HG02870 (cell line): ENCODE measurements at regions not wholly inside any gene's neighbourhood (a gene's known extent, or its start where the extent isn't known, plus 50 kb on each side); places are given as distances from the start of the nearest gene placed in this dataset.

ENCODE experiments used
- ATAC-seq: cut with Tn5 transposase; IDR thresholded peaks from one replicate; pipeline ENCODE4 v1.9.1; 2021; ENCODE audit warnings: mild to moderate bottlenecking, moderate library complexity; ENCODE audit not compliant: unreplicated experiment

GRCh38 chr13:70347947-70348620, 239.8 kb upstream of the KLHL1 start:
- no peak for ATAC-seq

GRCh38 chr13:70339738-70340137, 231.5 kb upstream of the KLHL1 start:
- no peak for ATAC-seq

DNA sequence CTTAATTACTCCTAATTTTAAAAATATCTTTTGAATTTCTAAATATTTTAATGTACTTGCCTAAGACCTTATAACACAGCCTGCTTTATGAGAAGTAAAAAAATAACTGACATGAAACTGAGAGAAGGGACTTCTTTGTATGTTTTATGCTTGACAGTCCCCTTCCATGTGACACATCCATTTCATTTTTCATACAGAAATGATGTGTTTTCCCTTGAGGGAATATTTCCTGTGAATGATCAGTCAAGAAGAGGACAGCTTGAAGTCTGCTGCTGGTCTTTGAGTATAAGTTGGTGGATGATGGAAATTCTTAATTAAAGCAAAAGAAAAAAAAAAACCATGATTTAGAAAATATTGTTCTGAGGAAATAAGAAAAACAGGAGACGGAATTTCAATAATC, 230.4 kb upstream of the KLHL1 start:
- no peak for ATAC-seq

DNA sequence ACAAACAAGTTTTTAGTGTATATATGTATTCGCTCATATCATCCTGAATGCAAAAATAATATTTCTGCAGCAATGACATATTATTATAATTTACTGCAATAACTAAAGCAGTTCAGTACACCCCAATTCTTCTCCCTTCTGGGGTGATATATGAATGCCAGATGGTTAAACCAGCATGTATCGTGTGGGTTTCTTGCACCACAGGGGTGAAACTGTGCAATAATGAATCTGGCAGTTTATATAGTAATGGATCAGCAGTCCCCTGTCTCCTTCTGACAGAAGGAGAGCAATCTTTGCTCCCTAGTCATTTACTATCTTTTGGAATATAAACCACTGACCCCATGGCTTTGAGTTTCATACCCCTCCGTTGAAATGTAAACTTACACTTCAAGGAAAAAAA, 228.6 kb upstream of the KLHL1 start:
- no peak for ATAC-seq

DNA sequence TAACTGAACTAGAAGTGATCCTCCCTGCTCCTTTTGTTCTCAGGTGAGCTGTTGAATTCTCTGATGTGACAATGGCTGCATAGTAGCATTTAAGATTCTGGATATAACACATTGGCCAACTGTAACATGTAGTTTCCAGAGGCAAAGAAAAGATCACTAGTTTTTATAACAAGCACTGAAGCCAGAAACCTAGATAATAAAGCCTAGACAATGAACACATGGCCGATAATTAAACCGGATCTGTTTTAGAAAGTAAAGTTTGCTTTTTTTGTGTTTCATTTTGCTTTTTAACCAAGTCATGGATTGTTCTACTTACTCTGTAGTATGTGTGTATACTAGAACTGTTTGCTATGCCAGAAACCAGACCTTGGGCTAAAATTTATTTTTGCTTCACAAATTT, 225.5 kb upstream of the KLHL1 start:
- ATAC-seq: no peak

DNA sequence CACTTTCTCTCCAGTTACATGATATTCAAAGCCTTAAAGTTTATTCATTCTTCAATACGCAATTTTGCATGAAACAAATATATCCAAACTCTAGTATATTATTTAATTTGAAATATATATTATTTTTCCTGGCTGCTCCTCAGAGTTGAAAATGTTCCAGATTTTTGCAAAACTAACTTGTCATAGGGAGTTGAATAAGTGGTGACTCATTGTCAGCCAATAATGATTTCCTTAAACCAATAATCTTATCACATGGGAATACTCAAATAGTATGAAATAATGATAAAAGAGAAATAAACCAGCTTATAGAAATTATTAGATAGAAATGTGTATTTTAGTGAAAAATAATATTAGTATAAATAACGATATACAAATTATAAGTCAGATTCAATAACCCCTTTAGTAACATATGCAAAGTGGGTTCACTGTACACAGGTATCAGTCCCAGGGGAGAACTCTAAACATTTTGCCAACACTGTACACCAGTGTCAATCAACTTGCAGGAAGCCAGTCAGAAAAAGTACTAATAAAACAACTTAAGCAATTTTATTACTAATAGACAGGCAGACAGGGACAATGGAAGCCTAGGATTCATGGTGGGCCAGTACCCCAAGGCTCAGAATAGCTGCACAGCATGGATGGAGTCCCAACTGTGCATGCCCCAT, 222.6 kb upstream of the KLHL1 start:
- ATAC-seq: no peak

- no peak for ATAC-seq
Observed at GRCh38 chr13:70324519-70324918, 216.3 kb upstream of the KLHL1 start.

- no peak for ATAC-seq
Observed at GRCh38 chr13:70311191-70311590, 202.9 kb upstream of the KLHL1 start.

DNA sequence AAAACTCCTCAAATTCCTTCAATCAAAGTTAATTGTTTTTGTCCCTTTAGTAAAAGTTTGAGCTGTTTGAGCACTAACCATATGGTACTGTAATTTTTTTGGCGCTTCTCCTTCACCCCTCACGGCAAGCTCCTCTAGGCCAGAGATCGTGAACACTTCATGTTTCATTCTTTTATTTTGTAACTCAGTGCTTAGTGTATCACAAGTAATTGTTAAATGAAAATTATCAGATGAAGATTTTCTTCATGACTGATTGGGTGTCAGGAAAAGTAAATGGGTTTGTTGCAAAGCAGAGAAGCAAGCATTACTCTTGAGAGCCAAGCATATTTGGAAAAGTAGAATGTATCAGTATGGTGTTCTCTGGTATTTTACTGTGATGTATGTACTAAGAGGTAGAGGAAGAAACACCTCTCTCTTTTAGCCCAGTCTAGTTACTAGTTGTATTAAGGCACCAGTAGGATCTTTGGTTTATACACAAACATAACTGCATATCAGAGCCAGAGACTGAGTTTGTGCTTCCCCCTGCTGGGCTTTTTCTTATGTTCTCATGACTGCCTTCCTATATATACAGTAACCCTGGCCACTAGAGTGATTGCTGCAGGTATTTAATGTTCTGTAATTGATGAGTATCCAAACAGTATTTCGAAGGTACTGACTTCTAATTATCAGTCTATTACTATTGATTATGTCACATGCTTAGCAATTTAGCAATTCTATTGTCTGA, 202.3 kb upstream of the KLHL1 start:
- no peak for ATAC-seq

GRCh38 chr13:70297189-70297616, 189.0 kb upstream of the KLHL1 start:
- no peak for ATAC-seq

DNA sequence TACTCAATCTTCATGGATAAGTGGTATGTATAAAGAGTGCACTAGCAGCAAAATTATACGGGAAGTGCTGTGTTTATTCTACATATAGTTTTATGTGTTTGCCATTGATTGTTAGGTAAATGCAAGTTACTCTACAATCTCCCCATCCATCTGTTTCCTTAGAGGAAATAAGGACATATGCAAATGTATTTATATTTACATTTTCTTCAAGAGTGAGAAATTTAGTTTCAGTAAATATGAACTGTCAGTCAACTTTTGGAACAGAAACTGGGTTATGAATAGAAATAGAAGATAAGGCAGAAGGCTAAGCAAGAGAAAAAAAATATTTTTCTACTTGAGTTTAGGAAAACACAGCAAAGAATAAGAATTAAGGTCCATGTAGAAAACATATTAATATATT, 176.1 kb upstream of the KLHL1 start:
- no peak for ATAC-seq

DNA sequence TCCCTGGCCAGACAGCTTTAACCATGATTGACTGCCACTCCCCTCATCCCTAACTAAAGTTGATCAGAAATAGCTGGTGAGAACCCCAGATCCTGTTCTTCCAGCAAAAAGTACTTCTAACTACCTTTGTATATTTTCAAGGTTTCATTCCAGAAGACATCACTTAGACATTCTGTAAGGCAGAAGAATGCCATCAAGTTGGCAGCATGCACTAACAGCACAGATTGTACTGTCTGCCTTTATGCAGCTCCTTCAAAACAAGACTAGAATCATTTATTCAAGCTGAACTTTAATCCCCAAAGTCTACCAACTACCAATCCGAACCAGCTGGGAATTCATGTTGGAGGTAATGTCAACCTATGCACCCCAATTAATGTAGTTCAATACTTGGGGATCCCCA, 167.6 kb upstream of the KLHL1 start:
- no peak for ATAC-seq

DNA sequence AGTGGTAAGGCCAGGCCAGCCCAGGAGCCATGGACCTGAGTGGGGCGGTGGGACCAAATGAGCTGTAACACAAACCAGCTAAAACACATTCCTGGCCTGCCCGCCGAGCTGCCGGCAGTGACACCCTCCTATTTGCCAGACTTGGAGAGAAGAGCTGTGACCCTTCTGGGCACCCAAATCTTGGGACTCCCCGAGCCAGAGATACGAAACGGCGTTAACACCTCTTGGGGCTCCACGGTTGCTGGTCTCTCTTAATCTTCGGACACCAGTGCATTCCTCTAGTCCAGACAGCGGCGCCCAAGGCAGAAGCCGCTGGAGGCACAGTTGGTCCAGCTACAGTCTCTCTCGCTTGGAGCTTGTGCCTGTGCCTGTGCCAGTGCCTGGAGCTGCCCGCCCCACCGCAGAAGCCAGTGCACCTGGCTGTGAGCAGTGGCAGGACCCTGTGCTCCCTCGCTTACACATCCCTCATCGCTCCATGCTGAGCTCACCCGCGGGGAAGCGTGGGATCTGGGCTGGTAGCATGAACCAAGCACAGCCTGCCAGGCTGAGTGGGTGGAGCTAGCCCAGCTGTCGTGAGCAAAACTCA, 147.2 kb upstream of the KLHL1 start:
- no peak for ATAC-seq

DNA sequence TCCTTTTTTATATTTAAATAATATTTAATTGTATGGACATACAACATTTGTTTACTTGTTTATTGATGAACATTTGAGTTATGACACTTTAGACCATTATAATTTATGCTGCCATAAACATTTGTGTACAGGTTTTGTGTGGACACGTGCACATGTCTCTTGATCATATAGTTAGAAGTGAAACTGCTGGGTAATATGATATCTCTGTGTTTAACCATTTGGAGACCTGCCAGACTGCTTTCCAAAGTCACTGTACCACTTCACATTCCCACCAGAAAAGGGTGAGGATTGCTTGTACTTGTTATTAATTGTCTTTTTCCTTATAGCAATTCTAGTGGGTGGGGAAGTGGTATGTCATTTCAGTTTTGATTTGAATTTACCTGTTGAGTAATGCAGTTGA, 145.6 kb upstream of the KLHL1 start:
- no peak for ATAC-seq

DNA sequence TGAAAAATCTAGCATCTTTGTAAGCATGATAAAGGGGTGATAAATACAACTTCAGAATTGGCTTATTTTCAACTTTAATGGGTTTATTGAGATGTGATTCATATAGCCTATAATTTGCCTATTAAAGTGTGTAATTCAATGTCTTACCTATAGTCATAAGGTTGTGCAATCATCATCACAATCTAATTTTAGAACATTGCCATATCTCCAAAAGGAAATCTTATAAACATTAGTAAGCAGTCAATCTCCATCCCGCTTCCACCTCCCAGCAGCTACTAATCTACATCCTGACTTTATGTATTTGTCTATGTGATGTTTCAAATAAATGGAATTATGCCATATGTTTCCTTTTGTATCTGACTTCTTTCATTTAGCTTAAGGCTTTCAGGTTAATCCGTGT, 145.2 kb upstream of the KLHL1 start:
- no peak for ATAC-seq

DNA sequence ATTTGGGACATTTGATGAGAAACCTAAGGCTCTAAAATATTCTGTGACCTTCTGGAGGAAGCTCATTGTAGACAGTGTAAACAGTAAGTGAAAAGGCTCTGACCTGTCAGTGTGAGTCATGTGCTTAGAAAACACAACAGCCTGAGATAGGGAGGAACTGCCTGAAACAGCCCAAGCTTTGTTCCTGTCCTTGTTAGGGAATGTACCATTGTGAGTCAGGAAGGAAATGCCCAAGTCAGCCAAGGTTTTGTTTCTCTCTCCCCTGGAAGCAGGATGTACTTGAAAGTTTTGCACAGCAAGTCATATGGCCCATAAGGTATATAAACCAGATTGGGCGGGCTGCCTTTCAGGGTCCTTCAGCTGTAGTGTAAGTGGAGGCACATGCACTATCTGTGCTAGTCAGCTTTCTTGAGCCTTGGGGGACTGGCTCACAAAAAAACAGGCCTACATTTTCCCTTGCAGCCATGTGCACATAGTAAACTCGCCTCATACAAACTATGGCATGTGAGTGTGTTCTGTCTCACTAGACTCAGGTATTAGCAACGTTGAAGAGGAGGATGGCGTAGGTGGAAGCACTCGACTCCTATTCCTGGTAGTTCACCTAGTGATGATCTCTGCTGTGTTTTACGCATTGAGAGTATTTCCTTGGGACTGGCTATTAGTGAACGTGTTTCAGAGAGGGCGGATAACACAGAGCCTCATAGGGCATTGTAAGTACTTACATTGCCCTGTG, 141.2 kb upstream of the KLHL1 start:
- ATAC-seq: no peak

- no peak for ATAC-seq
Observed at GRCh38 chr13:70237131-70237530, 128.9 kb upstream of the KLHL1 start.

DNA sequence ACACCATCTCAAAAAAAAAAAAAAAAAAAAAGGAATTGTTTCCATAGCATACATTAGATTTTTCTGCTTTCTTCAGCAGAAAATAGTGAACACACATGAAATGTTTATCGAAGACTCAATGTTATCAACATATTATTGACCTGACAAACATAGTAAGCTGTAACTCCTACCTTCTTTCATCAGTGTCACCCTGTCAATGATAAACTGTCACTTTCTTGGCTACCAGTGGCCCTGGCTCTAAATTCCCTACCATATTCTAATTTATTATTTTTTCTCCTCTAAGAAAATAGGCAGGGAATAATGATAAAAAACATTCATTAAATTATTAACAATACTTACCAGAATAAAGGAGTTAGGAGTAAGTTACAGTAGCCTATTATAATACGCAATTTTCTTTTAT, 127.3 kb upstream of the KLHL1 start:
- ATAC-seq: no peak

- no peak for ATAC-seq
Observed at GRCh38 chr13:70223911-70224310, 115.7 kb upstream of the KLHL1 start.

- ATAC-seq: no peak
Observed at GRCh38 chr13:70222926-70223325, 114.7 kb upstream of the KLHL1 start.

- ATAC-seq: no peak
Observed at GRCh38 chr13:70218618-70219017, 110.4 kb upstream of the KLHL1 start.
